SU-DHL-6 (cell line): ENCODE measurements at regions not wholly inside any gene's neighbourhood (a gene's known extent, or its start where the extent isn't known, plus 50 kb on each side); places are given as distances from the start of the nearest gene placed in this dataset.

Experiments used
- CTCF ChIP-seq: fragments of 200-600 bp; sonication (generic); IDR thresholded peaks from one replicate; pipeline ENCODE4 v1.5.1; 2017; ENCODE audit warnings: antibody characterized with exemption, mild to moderate bottlenecking, low read length, moderate library complexity; ENCODE audit not compliant: insufficient read depth, poor library complexity, severe bottlenecking
- EZH2phosphoT487 ChIP-seq: fragments of 200-600 bp; sonication (generic), shearing (Covaris generic); conservative IDR thresholded peaks from 2 replicates; pipeline ENCODE4 v1.6.1; 2018; ENCODE audit warnings: mild to moderate bottlenecking, antibody characterized with exemption, low read length, moderate library complexity, mixed read lengths

- no peak for TF ChIP-seq CTCF
- TF ChIP-seq EZH2phosphoT487: no peak
These were observed 211.0 kb downstream of the OSTF1 start for GRCh38 chr9:75299324-75299723.
